HG03280 (cell line): ENCODE measurements at regions not wholly inside any gene's neighbourhood (a gene's known extent, or its start where the extent isn't known, plus 50 kb on each side); places are given as distances from the start of the nearest gene placed in this dataset.
"Not testable (repeated sequence)": the region's sequence is repeated elsewhere in the genome, so short reads cannot be mapped to it uniquely, and the experiment has no call there.

Experiments used
- ATAC-seq: cut with Tn5 transposase; IDR thresholded peaks from one replicate; pipeline ENCODE4 v1.9.1; 2021; ENCODE audit warnings: mild to moderate bottlenecking, moderate library complexity; ENCODE audit not compliant: unreplicated experiment

- no peak for ATAC-seq
These were observed 225.8 kb upstream of the ARPP21 start for GRCh38 chr3:35413483-35413882.

DNA sequence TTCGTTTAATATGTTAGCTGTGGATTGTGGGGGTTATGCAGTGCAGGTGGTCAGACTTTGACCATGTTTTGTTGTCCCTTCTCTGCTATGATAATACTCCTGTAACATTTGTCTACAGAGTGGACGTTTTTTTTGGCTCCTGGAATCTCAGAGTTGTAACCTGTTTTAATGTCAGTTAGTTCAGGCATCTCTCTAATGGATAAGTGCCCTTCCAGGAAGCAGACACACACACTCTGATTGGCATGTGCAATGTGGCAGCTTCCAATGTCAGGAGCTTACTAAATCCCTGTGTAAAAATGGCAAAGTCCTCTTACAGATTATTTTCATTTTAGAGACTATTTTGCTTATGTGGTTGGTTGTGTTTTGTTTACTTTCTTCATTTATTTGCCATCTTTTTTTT is 222.2 kb upstream of the ARPP21 start:
- ATAC-seq = no peak

- ATAC-seq = no peak
These were observed 217.2 kb upstream of the ARPP21 start for GRCh38 chr3:35422101-35422500.

- ATAC-seq = no peak
These were observed 216.3 kb upstream of the ARPP21 start for GRCh38 chr3:35422836-35423601.

DNA sequence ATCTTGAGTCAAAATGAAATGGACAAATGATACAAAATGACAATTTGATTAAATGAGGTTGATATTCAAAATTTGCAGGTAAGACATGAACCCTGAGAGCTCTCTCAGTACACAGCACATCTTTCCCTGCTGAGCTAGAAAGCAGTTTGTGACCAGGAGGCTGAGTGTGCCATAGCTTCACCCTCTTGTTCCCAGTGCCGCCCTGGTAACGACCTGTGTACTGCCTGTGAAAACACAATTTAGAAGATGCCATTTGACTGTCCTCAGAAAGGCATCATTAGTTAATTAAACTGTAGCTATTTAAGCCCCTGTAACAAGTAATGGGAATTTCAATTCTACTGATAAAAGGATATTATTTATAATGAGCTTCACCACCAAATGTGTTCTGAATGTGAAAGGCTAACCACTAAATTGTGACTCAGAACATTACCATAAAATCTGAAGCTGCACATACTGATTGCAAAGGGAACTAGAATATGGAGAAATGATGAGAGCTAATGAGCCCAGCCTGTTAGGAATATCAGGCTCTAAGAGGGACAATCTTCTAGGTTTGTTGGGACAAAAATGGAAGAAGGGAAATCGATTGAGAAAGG is 212.9 kb upstream of the ARPP21 start:
- no peak for ATAC-seq

GRCh38 chr3:35437381-35437780 is 201.9 kb upstream of the ARPP21 start:
- no peak for ATAC-seq

- no peak for ATAC-seq
These were observed 201.2 kb upstream of the ARPP21 start for GRCh38 chr3:35438101-35438500.

- ATAC-seq = no peak
These were observed 199.7 kb upstream of the ARPP21 start for GRCh38 chr3:35439663-35440062.

DNA sequence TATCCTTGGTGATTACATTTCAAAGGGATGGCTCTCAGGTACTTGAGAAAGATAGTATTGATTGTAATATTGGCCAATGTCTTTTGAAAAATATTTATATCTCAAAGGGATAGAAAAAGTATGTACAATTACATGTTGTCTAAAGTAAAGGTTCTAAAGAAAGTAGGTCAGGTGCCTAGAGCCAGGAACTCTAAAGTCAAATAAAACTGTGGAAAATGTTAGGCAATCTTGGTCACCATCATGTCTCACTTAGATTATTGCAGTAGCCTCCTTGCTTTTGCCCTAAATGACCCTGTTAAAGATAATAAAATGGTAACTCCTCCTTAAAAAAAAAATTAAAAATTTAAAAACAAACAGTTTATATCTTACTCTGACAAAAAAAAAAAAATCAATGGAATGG is 198.5 kb upstream of the ARPP21 start:
- ATAC-seq = no peak

GRCh38 chr3:35446896-35447295 is 192.4 kb upstream of the ARPP21 start:
- no peak for ATAC-seq

DNA sequence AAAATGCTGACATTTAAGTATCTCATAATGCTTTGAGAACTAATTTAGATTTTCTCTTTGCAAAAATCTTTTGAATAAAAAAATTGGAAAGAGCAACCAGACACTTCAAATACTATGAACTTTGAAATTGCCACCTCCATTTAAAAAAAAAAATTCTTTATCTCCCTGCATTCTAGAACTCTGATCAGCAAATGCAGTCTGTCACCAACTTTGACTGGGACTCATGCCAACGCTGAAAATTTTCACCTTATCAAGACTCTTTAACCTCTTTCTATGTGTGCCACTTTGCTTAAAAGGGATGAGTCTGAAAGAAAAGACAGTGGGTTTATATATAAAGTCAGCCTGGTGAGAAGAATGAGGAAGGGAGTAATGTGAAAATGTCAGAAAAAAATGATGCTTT is 191.2 kb upstream of the ARPP21 start:
- ATAC-seq = no peak

DNA sequence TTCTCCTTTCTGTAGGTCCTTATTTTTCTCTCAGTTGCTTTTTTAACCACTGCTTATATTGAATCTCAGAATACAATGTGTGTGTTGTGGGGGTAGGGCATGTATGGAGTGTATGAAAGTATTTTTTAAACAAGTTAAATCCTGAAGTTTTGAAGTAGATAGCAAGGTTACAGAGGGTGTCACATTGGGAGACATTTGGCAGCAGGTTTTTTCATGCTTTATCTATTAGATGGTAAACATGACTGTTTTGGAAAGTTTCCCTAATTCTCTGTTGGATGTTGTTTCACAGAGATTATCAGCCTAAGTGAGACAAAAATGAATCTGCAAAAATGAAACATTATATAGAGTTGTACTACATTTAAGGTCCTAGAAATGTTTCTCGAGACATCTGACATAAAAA is 190.6 kb upstream of the ARPP21 start:
- ATAC-seq = no peak

GRCh38 chr3:35454819-35455218 is 184.5 kb upstream of the ARPP21 start:
- ATAC-seq = not testable (repeated sequence)

DNA sequence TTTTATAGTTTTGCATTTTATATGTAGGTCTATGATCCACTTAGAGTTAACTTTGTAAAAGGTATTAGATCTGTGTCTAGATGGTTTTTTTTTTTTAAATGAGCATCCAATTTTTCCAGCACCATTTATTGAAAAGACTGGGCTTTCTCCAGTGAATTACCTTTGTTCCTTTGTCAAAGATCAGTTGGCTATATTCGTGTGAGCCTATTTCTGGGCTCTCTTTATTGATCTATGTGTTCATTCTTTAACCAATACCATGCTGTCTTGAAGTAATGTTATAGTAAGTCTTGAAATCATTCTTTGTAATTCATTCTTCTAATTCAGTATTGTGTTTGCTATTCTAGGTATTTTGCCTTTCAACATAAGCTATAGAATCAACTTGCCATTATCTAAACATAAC is 165.4 kb upstream of the ARPP21 start:
- ATAC-seq = no peak

DNA sequence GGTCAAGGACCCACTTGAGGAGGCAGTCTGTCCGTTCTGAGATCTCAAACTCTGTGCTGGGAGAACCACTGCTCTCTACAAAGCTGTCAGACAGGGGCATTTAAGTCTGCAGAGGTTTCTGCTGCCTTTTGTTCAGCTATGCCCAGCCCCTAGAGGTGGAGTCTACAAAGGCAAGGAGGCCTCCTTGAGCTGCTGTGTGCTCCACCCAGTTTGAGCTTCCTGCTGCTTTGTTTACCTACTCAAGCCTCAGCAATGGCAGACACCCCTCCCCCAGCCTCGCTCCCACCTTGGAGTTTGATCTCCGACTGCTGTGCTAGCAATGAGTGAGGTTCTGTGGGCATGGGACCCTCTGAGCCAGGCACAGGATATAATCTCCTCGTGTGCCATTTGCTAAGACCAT is 156.8 kb upstream of the ARPP21 start:
- not testable (repeated sequence) for ATAC-seq

DNA sequence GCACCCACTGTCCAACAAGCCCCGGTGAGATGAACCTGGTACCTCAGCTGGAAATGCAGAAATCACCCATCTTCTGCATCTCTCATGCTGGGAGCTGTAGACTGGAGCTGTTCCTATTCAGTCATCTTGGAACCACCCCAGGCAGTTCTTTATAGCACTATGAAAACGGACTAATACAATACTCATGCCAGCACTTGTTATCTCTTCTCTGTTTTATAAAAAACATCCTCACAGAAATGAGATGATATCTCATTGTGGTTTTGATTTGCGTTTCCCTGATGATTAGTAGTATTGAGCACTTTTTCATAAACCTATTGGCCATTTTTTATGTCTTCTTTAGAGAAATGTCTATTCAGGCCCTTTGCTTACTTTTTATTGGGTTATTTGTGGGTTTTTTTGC is 156.2 kb upstream of the ARPP21 start:
- no peak for ATAC-seq

DNA sequence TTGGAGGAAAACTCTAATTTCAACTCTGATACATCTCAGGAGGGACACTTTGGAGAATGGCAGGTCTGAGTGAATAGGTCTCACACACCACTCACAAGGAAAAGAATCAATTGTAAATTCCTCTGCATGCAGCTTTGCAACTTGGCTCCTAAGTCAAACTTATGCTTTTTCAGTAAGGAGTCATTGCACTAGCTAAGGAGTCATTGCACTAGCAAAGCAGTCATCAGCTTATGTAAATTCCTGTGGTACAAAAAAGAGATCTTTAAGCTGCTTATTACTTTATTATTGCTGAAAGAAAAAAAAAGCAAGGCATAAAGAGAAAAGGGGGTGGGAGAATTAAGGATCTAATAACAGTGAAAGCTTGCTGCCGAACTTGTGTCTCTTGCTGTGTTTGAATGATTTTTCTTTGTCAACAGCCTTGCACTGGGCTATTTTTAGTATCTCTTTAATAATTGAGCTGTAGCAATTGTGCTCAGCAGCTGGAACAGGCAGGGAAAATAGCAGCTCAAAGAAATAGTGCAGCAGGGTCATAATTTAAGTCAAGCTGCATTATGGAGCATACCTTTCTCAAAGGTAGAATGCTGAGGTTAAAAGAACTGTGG is 154.3 kb upstream of the ARPP21 start:
- ATAC-seq = no peak

GRCh38 chr3:35486295-35486694 is 153.0 kb upstream of the ARPP21 start:
- no peak for ATAC-seq

DNA sequence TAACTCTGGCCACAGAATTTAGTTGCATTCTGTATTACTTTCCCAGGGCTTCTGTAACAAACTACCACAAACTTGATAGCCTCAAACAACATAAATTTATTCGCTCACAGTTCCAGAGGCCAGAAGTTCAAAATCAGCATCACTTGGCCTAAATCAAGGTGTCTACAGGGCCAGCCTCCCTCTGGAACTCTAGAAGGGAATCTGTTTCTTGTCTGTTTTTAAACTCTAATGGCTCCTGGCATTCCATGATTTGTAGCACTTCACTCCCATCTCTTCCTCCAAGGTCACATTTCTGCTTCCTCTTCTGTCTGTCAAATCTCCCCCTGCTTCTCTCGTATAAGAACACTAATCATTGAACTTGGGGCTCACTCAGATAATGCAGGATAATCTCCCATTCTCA is 151.9 kb upstream of the ARPP21 start:
- ATAC-seq = no peak

DNA sequence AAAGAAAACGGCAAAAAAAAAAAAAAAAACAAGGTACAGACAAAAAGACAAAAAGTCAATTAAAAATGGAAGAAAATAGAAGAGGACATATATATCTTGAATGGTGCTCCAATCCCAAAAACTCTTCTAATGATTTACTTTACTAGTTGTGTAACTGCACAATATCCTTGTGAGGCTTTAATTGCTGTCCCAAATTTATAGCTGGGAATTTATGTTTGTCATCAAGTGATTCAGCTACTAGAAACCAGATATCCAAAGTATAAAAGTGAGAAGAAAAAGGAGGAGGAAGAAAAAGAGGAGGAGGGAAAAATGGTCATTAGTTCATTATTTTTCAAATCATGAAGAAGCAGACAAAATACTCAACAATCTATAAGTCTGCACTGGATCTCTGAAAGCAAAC is 150.8 kb upstream of the ARPP21 start:
- no peak for ATAC-seq

DNA sequence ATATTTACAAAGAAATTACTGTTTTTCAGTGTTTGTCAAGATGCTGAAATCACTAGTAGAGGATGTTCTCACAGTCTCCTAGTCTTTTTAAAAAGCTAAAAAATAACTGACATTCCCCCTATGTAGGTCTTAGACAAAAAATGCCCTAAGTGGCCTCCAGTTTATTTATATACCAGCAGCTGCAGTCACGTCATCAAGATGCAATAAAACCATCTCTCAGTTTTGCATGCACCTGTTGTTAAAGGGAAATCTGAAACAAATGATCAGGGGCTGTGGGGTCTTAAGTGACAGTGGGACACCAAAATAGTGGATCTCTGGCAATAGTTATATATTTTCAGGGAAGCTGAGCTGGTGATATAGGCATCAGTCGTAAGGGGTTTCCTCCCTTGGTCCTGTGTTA is 146.5 kb upstream of the ARPP21 start:
- no peak for ATAC-seq

DNA sequence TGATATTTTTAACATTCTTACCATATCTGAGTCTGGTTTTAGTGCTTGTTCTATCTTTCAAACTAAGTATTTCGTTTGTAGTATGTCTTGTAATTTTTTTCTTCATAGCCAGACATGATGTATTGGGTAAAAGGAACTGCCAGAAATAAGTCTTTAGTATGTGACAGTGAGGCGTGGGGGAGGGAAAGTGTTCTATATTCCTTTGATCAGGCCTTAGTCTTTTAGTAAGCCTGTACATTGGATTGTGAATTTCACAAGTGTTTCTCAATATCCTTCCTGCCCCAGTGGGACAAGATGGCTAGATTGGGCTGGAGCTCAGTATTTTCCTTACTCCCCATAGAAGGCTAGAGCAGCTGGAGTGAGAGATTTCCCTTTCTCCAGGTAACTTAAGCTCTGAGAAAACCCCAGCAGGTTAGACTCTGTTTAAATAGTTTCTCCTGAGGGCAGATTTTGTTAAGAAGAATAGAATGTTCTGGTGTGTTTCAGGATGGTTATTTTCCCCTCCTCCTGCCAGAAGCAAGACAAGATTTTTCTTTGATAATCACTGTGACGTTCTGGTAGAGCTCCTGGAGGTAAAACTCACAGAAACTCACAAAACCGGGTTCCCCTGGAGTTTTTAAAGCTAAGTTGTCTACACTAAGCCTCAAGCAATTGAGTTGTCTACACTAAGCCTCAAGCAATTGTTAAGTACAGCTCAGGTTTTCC is 140.7 kb upstream of the ARPP21 start:
- no peak for ATAC-seq
